Loucy (cell line): ENCODE measurements at regions not wholly inside any gene's neighbourhood (a gene's known extent, or its start where the extent isn't known, plus 50 kb on each side); places are given as distances from the start of the nearest gene placed in this dataset.

ENCODE experiments used
- H2AFZ ChIP-seq: fragments of 200-600 bp; sonication (generic); 2 replicates; pipeline ENCODE4 v1.6.0; 2016; ENCODE audit warnings: antibody characterized with exemption, mild to moderate bottlenecking, low read length, moderate library complexity
- H3F3A ChIP-seq: fragments of 200-600 bp; 2 replicates; pipeline ENCODE4 v1.6.0; 2016; ENCODE audit warnings: antibody characterized with exemption, low read depth, mild to moderate bottlenecking
- H3K27me3 ChIP-seq: fragments of 200-600 bp; sonication (generic); 2 replicates; pipeline ENCODE4 v1.6.1; 2014; ENCODE audit warnings: low read length, mild to moderate bottlenecking; ENCODE audit not compliant: insufficient read depth, poor library complexity, severe bottlenecking
- H3K36me3 ChIP-seq: fragments of 200-600 bp; sonication (generic); 2 replicates; pipeline ENCODE4 v1.6.1; 2016; ENCODE audit warnings: low read length; ENCODE audit not compliant: insufficient read depth
- H3K4me1 ChIP-seq: fragments of 200-600 bp; sonication (generic); 2 replicates; pipeline ENCODE4 v1.5.1; 2014; ENCODE audit warnings: low read length, mild to moderate bottlenecking; ENCODE audit not compliant: insufficient read depth, poor library complexity, severe bottlenecking
- H3K4me2 ChIP-seq: fragments of 200-600 bp; sonication (generic); 2 replicates; pipeline ENCODE4 v1.6.0; 2014; ENCODE audit warnings: antibody characterized with exemption, low read length, low read depth, mild to moderate bottlenecking; ENCODE audit not compliant: poor library complexity, severe bottlenecking
- H3K4me3 ChIP-seq: fragments of 200-600 bp; sonication (generic); 2 replicates; pipeline ENCODE4 v1.5.1; 2014; ENCODE audit warnings: low read length, mild to moderate bottlenecking, mixed read lengths; ENCODE audit not compliant: poor library complexity, severe bottlenecking
- H3K79me2 ChIP-seq: fragments of 200-600 bp; sonication (generic); 2 replicates; pipeline ENCODE4 v1.6.1; 2014; ENCODE audit warnings: low read length; ENCODE audit not compliant: insufficient read depth
- H3K9ac ChIP-seq: fragments of 200-600 bp; sonication (generic); 2 replicates; pipeline ENCODE4 v1.6.0; 2014; ENCODE audit warnings: mild to moderate bottlenecking, low read depth, low read length, moderate library complexity; ENCODE audit not compliant: poor library complexity, severe bottlenecking
- H3K9me2 ChIP-seq: fragments of 200-600 bp; sonication (generic); replicated peaks from 2 replicates; pipeline ENCODE4 v1.6.1; 2016; ENCODE audit warnings: low read depth, low read length, mixed read lengths
- H3K9me3 ChIP-seq: fragments of 200-600 bp; sonication (generic); 2 replicates; pipeline ENCODE4 v1.6.1; 2014; ENCODE audit warnings: mild to moderate bottlenecking, antibody characterized with exemption, low read length, low read depth; ENCODE audit not compliant: insufficient read depth
- H4K20me1 ChIP-seq: fragments of 200-600 bp; sonication (generic); 2 replicates; pipeline ENCODE4 v1.6.0; 2014; ENCODE audit warnings: antibody characterized with exemption, low read length, mild to moderate bottlenecking; ENCODE audit not compliant: insufficient read depth, poor library complexity, severe bottlenecking
- EZH2phosphoT487 ChIP-seq: fragments of 200-600 bp; IDR thresholded peaks from 2 replicates; pipeline ENCODE4 v1.6.1; 2018; ENCODE audit warnings: antibody characterized with exemption, mild to moderate bottlenecking, moderate library complexity, borderline replicate concordance
- TF ChIP-seq, protein P1 (sequence below): fragments of 200-600 bp; sonication (generic); conservative IDR thresholded peaks from 2 replicates; pipeline ENCODE4 v1.5.1; 2014; ENCODE audit warnings: mild to moderate bottlenecking, antibody characterized with exemption, low read length

DNA sequence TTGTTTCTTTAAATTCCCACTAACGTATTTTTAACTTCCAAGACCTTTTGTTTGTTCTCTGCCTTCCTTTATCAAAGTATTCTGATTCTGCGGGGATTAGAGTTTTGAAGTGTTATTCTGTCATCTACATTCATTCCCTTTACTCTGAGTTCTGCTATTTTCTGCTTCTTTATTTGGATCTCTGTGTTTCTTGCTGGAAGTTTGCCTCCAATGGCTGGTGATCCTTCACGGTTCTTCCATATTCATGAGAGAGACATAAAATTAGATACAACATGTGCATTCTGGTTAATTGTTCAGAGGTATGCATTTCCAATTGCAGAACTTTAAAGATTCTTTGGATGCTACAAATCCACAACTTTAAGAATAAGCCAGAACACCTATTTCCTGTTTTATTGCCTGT is 244.7 kb upstream of the ADARB2 start:
- Histone ChIP-seq H3K27me3 (no peaks in the 10 kb centered on the region), H3K4me3 (no peak overlapping the region), H3F3A (no peaks in the 10 kb centered on the region), H4K20me1 (no peaks in the 10 kb centered on the region), H3K9me2 (no peaks in the 10 kb centered on the region), H2AFZ (no peak overlapping the region), H3K4me2 (no peak overlapping the region), H3K36me3 (no peaks in the 10 kb centered on the region), H3K9ac (no peak overlapping the region), H3K9me3 (no peaks in the 10 kb centered on the region), H3K4me1 (no peaks in the 10 kb centered on the region), H3K79me2 (no peaks in the 10 kb centered on the region)
- TF ChIP-seq, protein P1, sequence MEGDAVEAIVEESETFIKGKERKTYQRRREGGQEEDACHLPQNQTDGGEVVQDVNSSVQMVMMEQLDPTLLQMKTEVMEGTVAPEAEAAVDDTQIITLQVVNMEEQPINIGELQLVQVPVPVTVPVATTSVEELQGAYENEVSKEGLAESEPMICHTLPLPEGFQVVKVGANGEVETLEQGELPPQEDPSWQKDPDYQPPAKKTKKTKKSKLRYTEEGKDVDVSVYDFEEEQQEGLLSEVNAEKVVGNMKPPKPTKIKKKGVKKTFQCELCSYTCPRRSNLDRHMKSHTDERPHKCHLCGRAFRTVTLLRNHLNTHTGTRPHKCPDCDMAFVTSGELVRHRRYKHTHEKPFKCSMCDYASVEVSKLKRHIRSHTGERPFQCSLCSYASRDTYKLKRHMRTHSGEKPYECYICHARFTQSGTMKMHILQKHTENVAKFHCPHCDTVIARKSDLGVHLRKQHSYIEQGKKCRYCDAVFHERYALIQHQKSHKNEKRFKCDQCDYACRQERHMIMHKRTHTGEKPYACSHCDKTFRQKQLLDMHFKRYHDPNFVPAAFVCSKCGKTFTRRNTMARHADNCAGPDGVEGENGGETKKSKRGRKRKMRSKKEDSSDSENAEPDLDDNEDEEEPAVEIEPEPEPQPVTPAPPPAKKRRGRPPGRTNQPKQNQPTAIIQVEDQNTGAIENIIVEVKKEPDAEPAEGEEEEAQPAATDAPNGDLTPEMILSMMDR = no peak
- TF ChIP-seq EZH2phosphoT487 = no peak

GRCh38 chr10:1980459-1980858 is 243.1 kb upstream of the ADARB2 start:
- Histone ChIP-seq H3K9me3 (no peaks in the 10 kb centered on the region), H3K4me1 (no peaks in the 10 kb centered on the region), H4K20me1 (no peaks in the 10 kb centered on the region), H2AFZ (no peak overlapping the region), H3K9ac (no peak overlapping the region), H3K79me2 (no peaks in the 10 kb centered on the region), H3K4me2 (no peak overlapping the region), H3F3A (no peaks in the 10 kb centered on the region), H3K4me3 (no peak overlapping the region), H3K27me3 (no peaks in the 10 kb centered on the region), H3K9me2 (no peaks in the 10 kb centered on the region), H3K36me3 (no peaks in the 10 kb centered on the region)
- TF ChIP-seq, protein P1 = no peak
- TF ChIP-seq EZH2phosphoT487 = no peak

DNA sequence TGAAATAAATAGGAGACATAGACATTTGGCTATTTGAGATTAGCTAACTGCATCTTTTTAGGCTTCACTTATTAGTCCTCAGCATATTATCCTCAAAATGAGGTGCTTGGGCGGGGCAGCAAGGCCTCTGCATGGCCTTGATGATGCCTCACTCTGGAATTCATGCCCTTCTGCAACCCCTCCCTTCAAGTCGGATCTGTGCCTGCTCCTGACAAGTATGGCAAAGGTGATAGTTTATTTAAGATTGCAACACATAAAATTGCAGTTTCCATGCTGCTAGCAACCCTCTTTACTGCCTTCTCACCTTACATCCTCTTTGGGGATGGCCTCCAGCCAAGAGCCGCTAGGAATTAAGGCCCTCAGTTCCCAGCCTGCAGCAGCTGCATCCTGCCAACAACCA is 241.3 kb upstream of the ADARB2 start:
- Histone ChIP-seq H3K4me1 (no peaks in the 10 kb centered on the region), H3K79me2 (no peaks in the 10 kb centered on the region), H4K20me1 (no peaks in the 10 kb centered on the region), H3K9ac (no peak overlapping the region), H3K36me3 (no peaks in the 10 kb centered on the region), H3K9me3 (no peaks in the 10 kb centered on the region), H3K4me2 (no peak overlapping the region), H3K27me3 (no peaks in the 10 kb centered on the region), H3F3A (no peaks in the 10 kb centered on the region), H3K4me3 (no peak overlapping the region), H3K9me2 (no peaks in the 10 kb centered on the region), H2AFZ (no peak overlapping the region)
- TF ChIP-seq, protein P1 = no peak
- TF ChIP-seq EZH2phosphoT487 = no peak
